ENCODE measurements at regions not wholly inside any gene's neighbourhood (a gene's known extent, or its start where the extent isn't known, plus 50 kb on each side); places are given as distances from the start of the nearest gene placed in this dataset.

DNA sequence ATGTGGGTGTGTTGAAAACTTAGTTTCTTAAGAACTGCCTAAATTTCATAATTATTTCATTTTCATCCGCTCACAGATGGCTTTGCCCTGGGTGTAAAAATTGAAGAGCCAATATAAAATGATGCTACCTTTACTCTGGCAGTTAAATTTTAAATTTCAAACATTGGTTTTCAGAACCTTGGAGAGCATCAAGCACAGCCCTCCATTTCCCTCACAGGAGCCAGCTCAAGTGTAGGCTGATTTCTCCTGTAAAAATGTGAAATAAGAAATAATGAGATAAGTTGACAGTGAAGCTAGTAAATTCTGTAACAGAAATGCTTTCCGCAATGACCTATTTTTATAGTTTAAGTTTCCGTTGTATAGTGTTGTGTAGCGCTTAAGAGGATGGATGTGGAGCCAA lies 53.9 kb upstream of the AKT3 start:
- H3K27ac Mint-ChIP-seq (ENCODE audit: unreplicated experiment): no peak overlapping the region
- no peak for DNase-seq (ENCODE audit: low spot score)
- no peaks in the 10 kb centered on the region for H3K27me3 Mint-ChIP-seq (ENCODE audit: unreplicated experiment)
- H3K4me1 Mint-ChIP-seq (ENCODE audit: unreplicated experiment): no peaks in the 10 kb centered on the region
- H3K9me3 Mint-ChIP-seq (ENCODE audit: unreplicated experiment): no peaks in the 10 kb centered on the region
- H3K4me3 Mint-ChIP-seq (ENCODE audit: unreplicated experiment): no peak overlapping the region
- TF ChIP-seq, protein P1, sequence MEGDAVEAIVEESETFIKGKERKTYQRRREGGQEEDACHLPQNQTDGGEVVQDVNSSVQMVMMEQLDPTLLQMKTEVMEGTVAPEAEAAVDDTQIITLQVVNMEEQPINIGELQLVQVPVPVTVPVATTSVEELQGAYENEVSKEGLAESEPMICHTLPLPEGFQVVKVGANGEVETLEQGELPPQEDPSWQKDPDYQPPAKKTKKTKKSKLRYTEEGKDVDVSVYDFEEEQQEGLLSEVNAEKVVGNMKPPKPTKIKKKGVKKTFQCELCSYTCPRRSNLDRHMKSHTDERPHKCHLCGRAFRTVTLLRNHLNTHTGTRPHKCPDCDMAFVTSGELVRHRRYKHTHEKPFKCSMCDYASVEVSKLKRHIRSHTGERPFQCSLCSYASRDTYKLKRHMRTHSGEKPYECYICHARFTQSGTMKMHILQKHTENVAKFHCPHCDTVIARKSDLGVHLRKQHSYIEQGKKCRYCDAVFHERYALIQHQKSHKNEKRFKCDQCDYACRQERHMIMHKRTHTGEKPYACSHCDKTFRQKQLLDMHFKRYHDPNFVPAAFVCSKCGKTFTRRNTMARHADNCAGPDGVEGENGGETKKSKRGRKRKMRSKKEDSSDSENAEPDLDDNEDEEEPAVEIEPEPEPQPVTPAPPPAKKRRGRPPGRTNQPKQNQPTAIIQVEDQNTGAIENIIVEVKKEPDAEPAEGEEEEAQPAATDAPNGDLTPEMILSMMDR (IDR thresholded peaks at IDR 0.05; ENCODE audit: unreplicated experiment): no peak
- H3K36me3 Mint-ChIP-seq (ENCODE audit: low read depth, unreplicated experiment): no peaks in the 10 kb centered on the region

DNA sequence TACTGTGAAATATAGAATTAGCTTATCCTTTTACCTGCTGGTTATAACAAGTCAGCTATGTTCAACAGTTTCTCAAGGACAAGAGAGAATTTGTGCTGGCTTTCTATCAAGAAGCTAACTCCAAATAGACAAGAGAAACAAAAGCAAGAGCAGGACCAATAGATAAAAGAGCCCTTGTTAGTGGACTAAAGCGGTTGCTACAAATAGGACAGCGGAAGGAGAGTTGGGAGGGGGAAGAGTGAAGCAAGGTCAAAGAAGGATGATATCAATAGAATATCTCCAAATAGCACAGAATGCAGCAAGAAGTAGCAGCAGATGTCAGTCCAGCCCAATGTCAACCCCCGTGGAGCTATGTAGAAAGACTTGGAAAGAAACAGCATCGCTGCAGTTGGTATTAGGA lies 53.0 kb upstream of the AKT3 start:
- no peaks in the 10 kb centered on the region for H3K36me3 Mint-ChIP-seq (ENCODE audit: low read depth, unreplicated experiment)
- no peaks in the 10 kb centered on the region for H3K9me3 Mint-ChIP-seq (ENCODE audit: unreplicated experiment)
- H3K4me1 Mint-ChIP-seq (ENCODE audit: unreplicated experiment): no peaks in the 10 kb centered on the region
- H3K4me3 Mint-ChIP-seq (ENCODE audit: unreplicated experiment): no peak overlapping the region
- H3K27ac Mint-ChIP-seq (ENCODE audit: unreplicated experiment): no peak overlapping the region
- TF ChIP-seq, protein P1 (IDR thresholded peaks at IDR 0.05; ENCODE audit: unreplicated experiment): no peak
- DNase-seq (ENCODE audit: low spot score): no peak
- H3K27me3 Mint-ChIP-seq (ENCODE audit: unreplicated experiment): no peaks in the 10 kb centered on the region

DNA sequence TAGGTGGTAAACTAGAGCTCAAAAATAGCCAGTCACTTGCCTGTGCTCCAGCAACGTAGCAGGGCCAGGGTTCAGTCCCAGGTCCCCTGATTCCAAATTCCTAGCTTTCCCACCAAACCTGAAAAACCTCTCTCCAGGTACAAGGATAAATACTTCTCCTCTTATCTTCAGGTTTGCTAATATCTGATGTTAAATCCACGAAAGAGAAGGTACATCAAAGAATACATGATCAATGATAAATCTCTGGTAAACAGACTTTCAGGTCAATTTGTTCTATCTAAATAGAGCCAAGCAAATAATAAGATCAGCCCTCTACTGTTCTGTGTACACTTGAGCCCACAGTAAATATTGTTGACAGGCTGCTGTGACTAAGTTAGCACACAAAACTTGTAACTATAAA lies 52.1 kb upstream of the AKT3 start:
- Mint-ChIP-seq H3K27me3 (ENCODE audit: unreplicated experiment) (peaks cover 2% of the 10 kb centered on the region), H3K4me3 (ENCODE audit: unreplicated experiment) (no peak overlapping the region), H3K9me3 (ENCODE audit: unreplicated experiment) (no peaks in the 10 kb centered on the region), H3K27ac (ENCODE audit: unreplicated experiment) (no peak overlapping the region), H3K36me3 (ENCODE audit: low read depth, unreplicated experiment) (no peaks in the 10 kb centered on the region), H3K4me1 (ENCODE audit: unreplicated experiment) (no peaks in the 10 kb centered on the region)
- TF ChIP-seq, protein P1 (IDR thresholded peaks at IDR 0.05; ENCODE audit: unreplicated experiment): no peak
- no peak for DNase-seq (ENCODE audit: low spot score)
